ENCODE measurements at regions not wholly inside any gene's neighbourhood (a gene's known extent, or its start where the extent isn't known, plus 50 kb on each side); places are given as distances from the start of the nearest gene placed in this dataset.

GRCh38 chr2:120539937-120540718 is 194.2 kb downstream of the INHBB start (continued):
- TF ChIP-seq PAXIP1 (CRISPR knock-in tag; conservative IDR thresholded peaks at IDR 0.05) (peak; percentile 88), ISX (CRISPR knock-in tag; conservative IDR thresholded peaks at IDR 0.05) (no peak), HNRNPUL1 (IDR thresholded peaks at IDR 0.05; ENCODE audit: low read depth, low read length) (no peak), EEA1 (CRISPR knock-in tag; IDR thresholded peaks at IDR 0.05; ENCODE audit: borderline replicate concordance) (no peak), IRF2 (CRISPR knock-in tag; IDR thresholded peaks at IDR 0.05) (peak; percentile 74), ELK4 (CRISPR knock-in tag; IDR thresholded peaks at IDR 0.05; ENCODE audit: borderline replicate concordance) (0 out of 2 replicates have a peak, but pooled peaks have one; percentile 26), ZFP37 (CRISPR knock-in tag; IDR thresholded peaks at IDR 0.05; ENCODE audit: borderline replicate concordance) (peak; percentile 92), ZNF687 (CRISPR knock-in tag; IDR thresholded peaks at IDR 0.05) (peak; percentile 97), ZSCAN9 (CRISPR knock-in tag; IDR thresholded peaks at IDR 0.05; ENCODE audit: borderline replicate concordance) (peak; percentile 84; the same call in 1 of the 2 replicates), ZNF614 (CRISPR knock-in tag; IDR thresholded peaks at IDR 0.05; ENCODE audit: borderline replicate concordance) (peak; percentile 80), SMC3 (IDR thresholded peaks at IDR 0.05; ENCODE audit: low read length) (no peak), TAF15 (IDR thresholded peaks at IDR 0.05; ENCODE audit: low read depth, low read length, poor library complexity, severe bottlenecking) (no peak), NFRKB (IDR thresholded peaks at IDR 0.05) (no peak), PHF5A (CRISPR knock-in tag; IDR thresholded peaks at IDR 0.05; ENCODE audit: low read depth, unreplicated experiment) (peak; percentile 26), DMTF1 (CRISPR knock-in tag; IDR thresholded peaks at IDR 0.05) (no peak), ZNF720 (CRISPR knock-in tag; IDR thresholded peaks at IDR 0.05) (no peak), MYC (CRISPR knock-in tag; IDR thresholded peaks at IDR 0.05; ENCODE audit: borderline replicate concordance) (peak; percentile 79), ARNTL (CRISPR knock-in tag; IDR thresholded peaks at IDR 0.05) (peak; percentile 68), ZNF446 (CRISPR knock-in tag; IDR thresholded peaks at IDR 0.05) (peak; percentile 43)
